ENCODE measurements at regions not wholly inside any gene's neighbourhood (a gene's known extent, or its start where the extent isn't known, plus 50 kb on each side); places are given as distances from the start of the nearest gene placed in this dataset.

- DNase-seq (ENCODE audit: low spot score): no peak
- in situ Hi-C loops (cut with HindIII; ENCODE audit: low sequenced_read_pairs): no loop called here
Observed at GRCh38 chr1:22258698-22259097, 115.8 kb upstream of the WNT4 start.

- in situ Hi-C loops (cut with HindIII; ENCODE audit: low sequenced_read_pairs): no loop called here
- no peak for DNase-seq (ENCODE audit: low spot score)
Observed at GRCh38 chr1:22259551-22260282, 116.8 kb upstream of the WNT4 start.

GRCh38 chr1:22260860-22261432 is 118.0 kb upstream of the WNT4 start:
- no peak for DNase-seq (ENCODE audit: low spot score)
- in situ Hi-C loops (cut with HindIII; ENCODE audit: low sequenced_read_pairs): no loop called here

- DNase-seq (ENCODE audit: low spot score): no peak
- in situ Hi-C loops (cut with HindIII; ENCODE audit: low sequenced_read_pairs): no loop called here
Observed at GRCh38 chr1:22261580-22261979, 118.7 kb upstream of the WNT4 start.

GRCh38 chr1:22262583-22262982 is 119.7 kb upstream of the WNT4 start:
- in situ Hi-C loops (cut with HindIII; ENCODE audit: low sequenced_read_pairs): no loop called here
- no peak for DNase-seq (ENCODE audit: low spot score)

GRCh38 chr1:22263359-22263758 is 120.5 kb upstream of the WNT4 start:
- no peak for DNase-seq (ENCODE audit: low spot score)
- in situ Hi-C loops (cut with HindIII; ENCODE audit: low sequenced_read_pairs): no loop called here

GRCh38 chr1:22264464-22265341 is 121.8 kb upstream of the WNT4 start:
- in situ Hi-C loops (cut with HindIII; ENCODE audit: low sequenced_read_pairs): no loop called here
- DNase-seq (ENCODE audit: low spot score): no peak

- in situ Hi-C loops (cut with HindIII; ENCODE audit: low sequenced_read_pairs): no loop called here
- DNase-seq (ENCODE audit: low spot score): no peak
Observed at GRCh38 chr1:22266141-22266540, 123.2 kb upstream of the WNT4 start.

GRCh38 chr1:22267413-22268175 is 124.7 kb upstream of the WNT4 start:
- DNase-seq (ENCODE audit: low spot score): no peak
- in situ Hi-C loops (cut with HindIII; ENCODE audit: low sequenced_read_pairs): no loop called here

- in situ Hi-C loops (cut with HindIII; ENCODE audit: low sequenced_read_pairs): no loop called here
- DNase-seq (ENCODE audit: low spot score): no peak
Observed at GRCh38 chr1:22268327-22268726, 125.4 kb upstream of the WNT4 start.

- DNase-seq (ENCODE audit: low spot score): no peak
- in situ Hi-C loops (cut with HindIII; ENCODE audit: low sequenced_read_pairs): no loop called here
Observed at GRCh38 chr1:22271847-22272801, 129.2 kb upstream of the WNT4 start.

GRCh38 chr1:22273686-22274681 is 131.1 kb upstream of the WNT4 start:
- in situ Hi-C loops (cut with HindIII; ENCODE audit: low sequenced_read_pairs): no loop called here
- no peak for DNase-seq (ENCODE audit: low spot score)

- in situ Hi-C loops (cut with HindIII; ENCODE audit: low sequenced_read_pairs): no loop called here
- DNase-seq (ENCODE audit: low spot score): no peak
Observed at GRCh38 chr1:22275167-22275566, 132.3 kb upstream of the WNT4 start.

- in situ Hi-C loops (cut with HindIII; ENCODE audit: low sequenced_read_pairs): no loop called here
- DNase-seq (ENCODE audit: low spot score): peak; percentile 29
Observed at GRCh38 chr1:22275626-22276395, 132.9 kb upstream of the WNT4 start.

GRCh38 chr1:22276396-22276748 is 133.5 kb upstream of the WNT4 start:
- in situ Hi-C loops (cut with HindIII; ENCODE audit: low sequenced_read_pairs): no loop called here
- DNase-seq (ENCODE audit: low spot score): no peak

- no peak for DNase-seq (ENCODE audit: low spot score)
- in situ Hi-C loops (cut with HindIII; ENCODE audit: low sequenced_read_pairs): no loop called here
Observed at GRCh38 chr1:22277662-22278061, 134.8 kb upstream of the WNT4 start.

GRCh38 chr1:22279735-22280134 is 136.8 kb upstream of the WNT4 start:
- no peak for DNase-seq (ENCODE audit: low spot score)
- in situ Hi-C loops (cut with HindIII; ENCODE audit: low sequenced_read_pairs): no loop called here
